Psoas muscle (tissue), 7 donors: ENCODE measurements at regions not wholly inside any gene's neighbourhood (a gene's known extent, or its start where the extent isn't known, plus 50 kb on each side); places are given as distances from the start of the nearest gene placed in this dataset.

ENCODE experiments used
- ATAC-seq, 4 donors: fragments of 200-7000 bp; cut with Tn5 transposase; one replicate each; pipeline ENCODE4 v1.9.1; 2020; ENCODE audit warnings: moderate library complexity in 3 of 4, mild to moderate bottlenecking in 2 of 4
- DNase-seq, 2 donors: peaks; one replicate each; pipeline ENCODE4 v3.0.0-alpha.2; 2020
- H3K27ac ChIP-seq: fragments of 200-600 bp; one replicate; pipeline ENCODE4 v1.8.0; 2022
- H3K27me3 ChIP-seq, 3 donors: fragments of 200-600 bp in 1 of 3; one replicate each; pipeline versions ENCODE4 v1.6.1 to v1.8.0; 2013 to 2022; ENCODE audit warnings: low read length in 2 of 3, mild to moderate bottlenecking in 2 of 3, moderate library complexity in 1 of 3; ENCODE audit not compliant: insufficient read depth in 3 of 3
- H3K36me3 ChIP-seq, 2 donors: fragments of 200-600 bp in 1 of 2; one replicate each; pipeline versions ENCODE4 v1.6.1 to v1.8.0; 2013 to 2022; ENCODE audit warnings: low read depth in 1 of 2, mild to moderate bottlenecking in 1 of 2, moderate library complexity in 1 of 2; ENCODE audit not compliant: insufficient read depth in 1 of 2
- H3K4me1 ChIP-seq: fragments of 200-600 bp; one replicate; pipeline ENCODE4 v1.8.0; 2022
- H3K4me3 ChIP-seq: fragments of 200-600 bp; one replicate; pipeline ENCODE4 v1.8.0; 2022; ENCODE audit warnings: mild to moderate bottlenecking
- H3K9me3 ChIP-seq: fragments of 200-600 bp; one replicate; pipeline ENCODE4 v1.8.0; 2022
- WGBS, 3 donors: extraction: QIAGEN DNeasy Blood & Tissue Kit; methylation state at CpG; one replicate each; pipeline versions ENCODE4 v1.1.6 to v1.1.7; 2013; 5-methylcytosine and 5-hydroxymethylcytosine counted together
- intact Hi-C, 2 donors: fragments of 100-400 bp; cut with DNase I; formaldehyde crosslinking; loops; one replicate each; pipeline versions ENCODE4 v1.11.0 to v1.14.2; 2022
- TF ChIP-seq, protein P1 (sequence below): fragments of 200-600 bp; IDR thresholded peaks from one replicate; pipeline ENCODE4 v1.8.0; 2022; ENCODE audit warnings: antibody characterized with exemption
- donor health status: healthy with polysubstance abuse.
- donor health status: DM: no; HTN: no; CAD: no; lungs with moderate emphysema.
- donor health status: Bipolar disorder and iron deficiency.
- donor health status: healthy.
- donor health status: DM: yes; HTN: yes; CAD: no.
- donor health status: DM: no; HTN: no; CAD: no.
- donor health status: DM: yes; HTN: yes; CAD: no.

DNA sequence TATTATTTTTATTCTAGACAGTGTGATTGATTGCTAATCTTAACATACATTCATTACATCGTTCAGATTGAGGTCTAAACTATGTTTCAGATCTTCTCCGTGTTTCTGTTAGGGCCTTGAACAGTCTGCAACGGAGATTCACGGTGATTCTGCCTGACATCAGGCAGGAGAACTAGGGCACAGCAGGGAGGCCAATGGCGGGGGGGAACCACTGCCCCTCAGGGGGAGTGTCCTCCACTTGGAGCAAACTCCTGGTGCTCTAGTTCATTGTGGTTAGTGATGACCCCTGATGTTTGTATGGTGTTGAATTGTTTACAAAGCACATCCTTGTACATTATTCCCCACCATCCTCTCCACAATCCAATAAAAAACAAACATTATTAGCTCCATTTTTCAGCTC lies 173.5 kb downstream of the ZNF608 start:
- DNase-seq (no peak), ATAC-seq (no peak)
- WGBS, 3 donors: 85 to 93% (median 88%) methylated on average over 5 of the region's 5 CpGs

DNA sequence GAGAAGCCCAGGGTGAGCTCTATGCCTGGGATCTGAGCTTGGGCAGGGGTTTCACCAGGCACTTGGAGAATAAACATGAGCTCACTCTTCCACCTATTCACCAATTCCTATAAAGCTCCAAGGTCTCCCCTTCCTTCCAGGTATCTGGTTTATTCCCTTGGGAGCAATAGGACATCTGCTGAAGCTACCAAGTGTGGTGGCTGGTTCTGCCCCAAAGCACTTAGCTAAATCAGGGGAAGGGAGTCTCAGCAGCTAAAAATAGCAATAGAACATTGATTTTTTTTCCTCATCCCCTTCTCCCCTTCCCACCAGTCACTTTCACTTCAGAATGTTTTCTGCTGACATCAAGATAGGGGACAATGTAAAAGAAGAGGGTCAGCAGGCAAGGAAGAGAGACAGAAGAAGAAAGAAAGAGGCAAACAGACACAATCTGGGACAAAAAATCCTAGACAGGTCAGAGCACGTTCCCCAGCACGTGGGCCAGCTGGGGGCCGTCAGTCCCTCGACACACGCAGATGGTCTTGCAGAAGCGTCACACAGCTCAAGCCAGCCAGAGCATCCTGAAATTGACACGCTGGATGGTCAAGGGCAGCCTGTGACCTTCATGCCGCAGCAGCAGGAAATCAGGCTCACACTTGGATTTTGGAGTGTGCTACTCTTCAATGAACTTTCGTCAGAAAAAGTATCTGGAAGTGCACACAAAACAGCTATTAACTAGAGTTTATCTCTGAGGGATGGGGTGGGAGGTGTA lies 176.0 kb downstream of the ZNF608 start:
- WGBS, 3 donors: 17 to 23% (median 19%) methylated on average over 9 of the region's 9 CpGs
- no peak overlapping the region for H3K4me3 ChIP-seq
- intact Hi-C loops: no loop called here
- no peaks in the 10 kb centered on the region for H3K36me3 ChIP-seq
- H3K4me1 ChIP-seq: no peaks in the 10 kb centered on the region
- no peaks in the 10 kb centered on the region for H3K9me3 ChIP-seq
- H3K27me3 ChIP-seq: no peaks in the 10 kb centered on the region
- DNase-seq: no peak
- TF ChIP-seq, protein P1, sequence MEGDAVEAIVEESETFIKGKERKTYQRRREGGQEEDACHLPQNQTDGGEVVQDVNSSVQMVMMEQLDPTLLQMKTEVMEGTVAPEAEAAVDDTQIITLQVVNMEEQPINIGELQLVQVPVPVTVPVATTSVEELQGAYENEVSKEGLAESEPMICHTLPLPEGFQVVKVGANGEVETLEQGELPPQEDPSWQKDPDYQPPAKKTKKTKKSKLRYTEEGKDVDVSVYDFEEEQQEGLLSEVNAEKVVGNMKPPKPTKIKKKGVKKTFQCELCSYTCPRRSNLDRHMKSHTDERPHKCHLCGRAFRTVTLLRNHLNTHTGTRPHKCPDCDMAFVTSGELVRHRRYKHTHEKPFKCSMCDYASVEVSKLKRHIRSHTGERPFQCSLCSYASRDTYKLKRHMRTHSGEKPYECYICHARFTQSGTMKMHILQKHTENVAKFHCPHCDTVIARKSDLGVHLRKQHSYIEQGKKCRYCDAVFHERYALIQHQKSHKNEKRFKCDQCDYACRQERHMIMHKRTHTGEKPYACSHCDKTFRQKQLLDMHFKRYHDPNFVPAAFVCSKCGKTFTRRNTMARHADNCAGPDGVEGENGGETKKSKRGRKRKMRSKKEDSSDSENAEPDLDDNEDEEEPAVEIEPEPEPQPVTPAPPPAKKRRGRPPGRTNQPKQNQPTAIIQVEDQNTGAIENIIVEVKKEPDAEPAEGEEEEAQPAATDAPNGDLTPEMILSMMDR: no peak
- no peak overlapping the region for H3K27ac ChIP-seq
- no peak for ATAC-seq

More for the DNA sequence above, 173.5 kb downstream of the ZNF608 start:
- Histone ChIP-seq H3K27ac (no peak overlapping the region), H3K4me1 (no peaks in the 10 kb centered on the region), H3K36me3 (no peaks in the 10 kb centered on the region), H3K27me3 (no peaks in the 10 kb centered on the region), H3K9me3 (no peaks in the 10 kb centered on the region), H3K4me3 (no peak overlapping the region)
- TF ChIP-seq, protein P1: no peak
- intact Hi-C loops: no loop called here

DNA sequence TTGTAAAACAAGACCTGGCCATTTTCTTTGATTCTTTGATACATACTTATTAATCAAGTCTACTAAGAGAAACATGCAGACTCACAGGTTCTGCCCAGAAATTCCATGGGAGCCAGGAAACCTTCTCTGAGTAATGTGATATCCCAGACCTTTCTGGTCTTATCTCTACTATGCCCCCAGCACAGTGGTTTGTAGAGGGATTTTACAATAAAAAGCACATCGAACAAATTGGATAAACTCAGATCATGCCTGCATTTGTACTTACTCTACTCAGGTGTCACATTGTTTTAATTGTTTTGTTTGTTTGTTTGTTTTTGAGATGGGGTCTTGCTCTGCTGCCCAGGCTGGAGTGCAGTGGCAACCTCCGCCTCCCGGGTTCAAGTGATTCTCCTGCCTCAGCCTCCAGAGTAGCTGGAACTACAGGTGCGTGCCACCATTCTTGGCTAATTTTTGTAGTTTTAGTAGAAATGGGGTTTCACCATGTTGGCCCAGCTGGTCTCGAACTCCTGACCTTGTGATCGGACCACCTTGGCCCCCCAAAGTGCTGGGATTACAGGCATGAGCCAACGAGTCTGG lies 179.5 kb downstream of the ZNF608 start:
- intact Hi-C loops: no loop called here
- Histone ChIP-seq H3K9me3 (no peaks in the 10 kb centered on the region), H3K4me3 (no peak overlapping the region), H3K27ac (no peak overlapping the region), H3K27me3 (no peaks in the 10 kb centered on the region), H3K4me1 (no peaks in the 10 kb centered on the region), H3K36me3 (no peaks in the 10 kb centered on the region)
- TF ChIP-seq, protein P1: no peak
- 82 to 89% (median 89%) methylated on average over 7 of the region's 7 CpGs for WGBS, 3 donors
- DNase-seq (no peak), ATAC-seq (no peak)

DNA sequence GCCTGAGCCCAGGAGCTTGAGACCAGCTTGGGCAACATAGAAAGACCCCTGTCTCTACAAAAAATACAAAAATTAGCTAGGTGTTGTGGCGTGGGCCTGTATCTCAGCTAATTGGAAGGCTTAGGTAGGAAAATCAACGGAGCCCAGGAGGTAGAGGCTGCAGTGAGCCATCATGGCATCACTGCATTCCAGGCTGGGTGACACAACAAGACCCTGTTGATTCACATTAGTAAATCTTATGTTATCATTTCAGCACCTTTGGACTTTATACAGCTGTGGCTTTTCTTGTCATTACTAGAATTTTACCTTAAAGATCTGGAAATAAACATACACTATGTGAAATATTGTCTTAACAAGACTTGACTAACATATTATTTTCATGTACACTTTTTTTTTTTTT lies 185.0 kb downstream of the ZNF608 start:
- Histone ChIP-seq H3K27ac (no peak overlapping the region), H3K4me3 (no peak overlapping the region), H3K9me3 (no peaks in the 10 kb centered on the region), H3K4me1 (no peaks in the 10 kb centered on the region), H3K27me3 (no peaks in the 10 kb centered on the region), H3K36me3 (no peaks in the 10 kb centered on the region)
- intact Hi-C loops: no loop called here
- no peak for ATAC-seq
- TF ChIP-seq, protein P1: no peak
- no peak for DNase-seq
- 98 to 99% (median 99%) methylated on average over 2 of the region's 2 CpGs for WGBS, 3 donors
